WI38 (cell line): ENCODE measurements at regions not wholly inside any gene's neighbourhood (a gene's known extent, or its start where the extent isn't known, plus 50 kb on each side); places are given as distances from the start of the nearest gene placed in this dataset.

Source experiments
- H3K4me3 ChIP-seq: 2 replicates; pipeline ENCODE4 v1.5.1; 2011; ENCODE audit warnings: low read depth, mild to moderate bottlenecking, control low read depth, low read length
- CTCF ChIP-seq: IDR thresholded peaks from 2 replicates; pipeline ENCODE4 v1.5.1; 2012; ENCODE audit warnings: low read depth, mild to moderate bottlenecking, control low read depth, low read length

- TF ChIP-seq CTCF, result no peak
- no peak overlapping the region for H3K4me3 ChIP-seq
These were observed 193.1 kb upstream of the TBX3 start for GRCh38 chr12:114876968-114877680.

- no peak overlapping the region for H3K4me3 ChIP-seq
These were observed 191.3 kb upstream of the TBX3 start for GRCh38 chr12:114875313-114875712.

GRCh38 chr12:114873656-114874055 is 189.7 kb upstream of the TBX3 start:
- H3K4me3 ChIP-seq, result no peak overlapping the region
- no peak for TF ChIP-seq CTCF

More at GRCh38 chr12:114875313-114875712, 191.3 kb upstream of the TBX3 start:
- no peak for TF ChIP-seq CTCF

- H3K4me3 ChIP-seq, result no peak overlapping the region
- TF ChIP-seq CTCF, result no peak
These were observed 185.2 kb upstream of the TBX3 start for GRCh38 chr12:114868995-114869834.

- no peak for TF ChIP-seq CTCF
These were observed 182.4 kb upstream of the TBX3 start for GRCh38 chr12:114866331-114866730.

GRCh38 chr12:114864837-114865551 is 181.0 kb upstream of the TBX3 start:
- no peak overlapping the region for H3K4me3 ChIP-seq
- no peak for TF ChIP-seq CTCF

More at GRCh38 chr12:114866331-114866730, 182.4 kb upstream of the TBX3 start:
- H3K4me3 ChIP-seq, result no peak overlapping the region
